Endothelial cell of umbilical vein (primary cell): ENCODE measurements at regions not wholly inside any gene's neighbourhood (a gene's known extent, or its start where the extent isn't known, plus 50 kb on each side); places are given as distances from the start of the nearest gene placed in this dataset.

Experiments
- BruUV-seq: library from RNA; stranded (reverse); fragments of 400-500 nt; replicated peaks from 2 replicates; lab custom pipeline; 2021; lab: Mats Ljungman, UMichigan
- CTCF ChIA-PET: fragments of 300-600, 350-600 bp; sonication (Branson Sonifier 250); formaldehyde crosslinking; loops from one replicate; lab custom pipeline; 2021; ENCODE audit warnings: antibody characterized with exemption, inconsistent platforms; lab: Charles Lee
- POLR2A ChIA-PET: fragments of 300-600, 350-600 bp; sonication (Branson Sonifier 250); formaldehyde crosslinking; loops from one replicate; lab custom pipeline; 2021; ENCODE audit warnings: antibody characterized with exemption, inconsistent platforms; lab: Charles Lee
- DNase-seq: peaks from one replicate; pipeline ENCODE4 v3.0.0-alpha.2; 2011; ENCODE audit warnings: low read depth, low spot score
- FAIRE-seq: peaks from 2 replicates; lab custom pipeline; 2011; peaks lifted over from hg19 to GRCh38; lab: Jason Lieb, UNC
- H2AFZ ChIP-seq: 2 replicates; pipeline ENCODE4 v1.6.0; 2012; ENCODE audit warnings: low read depth, low read length, control low read depth, inconsistent platforms
- H3K27ac ChIP-seq: 2 replicates; pipeline ENCODE4 v1.5.1; 2011; ENCODE audit warnings: low read depth, mild to moderate bottlenecking, control low read depth, low read length, moderate library complexity; ENCODE audit not compliant: insufficient read depth
- H3K27me3 ChIP-seq, 2 experiments: 2 replicates each; pipeline versions ENCODE4 v1.6.0 to v1.6.1; 2011; ENCODE audit warnings: low read length in 2 of 2, mixed read lengths in 1 of 2; ENCODE audit not compliant: control insufficient read depth in 2 of 2, insufficient read depth in 2 of 2
- H3K36me3 ChIP-seq, 2 experiments: 2 replicates in 1 of 2; 3 replicates in 1 of 2; pipeline ENCODE4 v1.5.1; 2011; ENCODE audit warnings: low read length in 2 of 2, mild to moderate bottlenecking in 1 of 2, moderate library complexity in 1 of 2; ENCODE audit not compliant: control insufficient read depth in 2 of 2, insufficient read depth in 2 of 2; ENCODE audit errors: extremely low read depth in 1 of 2
- H3K4me1 ChIP-seq: 3 replicates; pipeline ENCODE4 v1.5.1; 2011; ENCODE audit warnings: mild to moderate bottlenecking, low read length; ENCODE audit not compliant: control insufficient read depth, insufficient read depth; ENCODE audit errors: extremely low read depth
- H3K4me2 ChIP-seq: 2 replicates; pipeline ENCODE4 v1.6.1; 2011; ENCODE audit warnings: low read length, control low read depth, mixed read lengths; ENCODE audit not compliant: insufficient read depth
- H3K4me3 ChIP-seq, 3 experiments: fragments of 200-600 bp in 1 of 3; sonication (generic), shearing (Covaris generic) in 1 of 3; replicated peaks in 1 of 3; 2 replicates each; pipeline ENCODE4 v1.5.1; 2011 to 2016; ENCODE audit warnings: control low read depth in 3 of 3, low read length in 3 of 3, mild to moderate bottlenecking in 2 of 3, inconsistent platforms in 1 of 3, low read depth in 1 of 3, moderate library complexity in 1 of 3; ENCODE audit not compliant: insufficient read depth in 1 of 3
- H3K79me2 ChIP-seq: 2 replicates; pipeline ENCODE4 v1.6.0; 2012; ENCODE audit warnings: low read length, inconsistent platforms; ENCODE audit not compliant: control insufficient read depth, insufficient read depth
- H3K9ac ChIP-seq: replicated peaks from 2 replicates; pipeline ENCODE3; 2011; ENCODE audit warnings: low read length, control low read depth; ENCODE audit not compliant: insufficient read depth; ENCODE audit errors: extremely low read depth
- H3K9me1 ChIP-seq: replicated peaks from 3 replicates; pipeline ENCODE4 v1.6.0; 2011; ENCODE audit warnings: mild to moderate bottlenecking, low read length; ENCODE audit not compliant: control insufficient read depth, insufficient read depth; ENCODE audit errors: extremely low read depth
- H3K9me3 ChIP-seq: replicated peaks from 2 replicates; pipeline ENCODE4 v1.5.1; 2012; ENCODE audit warnings: low read length, inconsistent platforms; ENCODE audit not compliant: control insufficient read depth, insufficient read depth
- H4K20me1 ChIP-seq: replicated peaks from 2 replicates; pipeline ENCODE3; 2011; ENCODE audit warnings: mild to moderate bottlenecking, low read length; ENCODE audit not compliant: control insufficient read depth, insufficient read depth; ENCODE audit errors: extremely low read depth
- CTCF ChIP-seq, 2 donors: IDR thresholded peaks; 1 replicate in 1 of 2; 2 replicates in 1 of 2; pipeline ENCODE4 v1.5.1; 2011; ENCODE audit warnings: low read length in 2 of 2, mild to moderate bottlenecking in 2 of 2, moderate library complexity in 2 of 2, control low read depth in 1 of 2, inconsistent platforms in 1 of 2, low read depth in 1 of 2; ENCODE audit not compliant: insufficient read depth in 1 of 2; ENCODE audit errors: extremely low read depth in 1 of 2
- EZH2 ChIP-seq: IDR thresholded peaks from 2 replicates; pipeline ENCODE4 v1.6.1; 2012; ENCODE audit warnings: borderline replicate concordance, low read depth, mild to moderate bottlenecking, moderate library complexity, low read length, inconsistent platforms; ENCODE audit not compliant: severe bottlenecking
- FOS ChIP-seq: IDR thresholded peaks from 2 replicates; pipeline ENCODE4 v1.6.1; 2011; ENCODE audit warnings: mild to moderate bottlenecking, low read length, moderate library complexity, borderline replicate concordance; ENCODE audit not compliant: insufficient read depth
- GATA2 ChIP-seq: IDR thresholded peaks from 2 replicates; pipeline ENCODE4 v1.7.0; 2011; ENCODE audit warnings: low read depth, mild to moderate bottlenecking, moderate library complexity, mixed read lengths, low read length; ENCODE audit not compliant: insufficient read length, insufficient read depth
- JUN ChIP-seq: IDR thresholded peaks from 2 replicates; pipeline ENCODE4 v1.6.1; 2011; ENCODE audit warnings: borderline replicate concordance, low read depth; ENCODE audit not compliant: insufficient read length, insufficient read depth
- MYC ChIP-seq: IDR thresholded peaks from one replicate; pipeline ENCODE4 v1.6.1; 2011; ENCODE audit warnings: mild to moderate bottlenecking, low read depth, low read length
- POLR2AphosphoS5 ChIP-seq: IDR thresholded peaks from 2 replicates; pipeline ENCODE4 v1.6.1; 2012; ENCODE audit warnings: low read depth, mild to moderate bottlenecking, control low read depth, low read length, moderate library complexity; ENCODE audit not compliant: insufficient read depth
- dilution Hi-C: fragments of 300-500 bp; cut with MboI; formaldehyde crosslinking; loops from one replicate; pipeline ENCODE4 v1.15.0; 2019; ENCODE audit warnings: low sequenced_read_pairs; ENCODE audit not compliant: extremely low pct_ligation_motif_present
- intact Hi-C: fragments of 100-400 bp; cut with micrococcal nuclease; formaldehyde crosslinking; loops from one replicate; pipeline ENCODE4 v1.10.0; 2022
- TF ChIP-seq, protein P1 (sequence below): IDR thresholded peaks from 2 replicates; pipeline ENCODE4 v1.6.1; 2011; ENCODE audit not compliant: insufficient read depth, insufficient read length

GRCh38 chr13:103815619-103816018 lies 749.4 kb upstream of the SLC10A2 start:
- Histone ChIP-seq H3K9ac (no peak overlapping the region), H2AFZ (no peak overlapping the region), H3K79me2 (no peaks in the 10 kb centered on the region), H3K4me2 (no peak overlapping the region), H3K9me3 (no peaks in the 10 kb centered on the region), H3K9me1 (no peaks in the 10 kb centered on the region), H3K36me3 (no peaks in the 10 kb centered on the region), H3K27ac (no peak overlapping the region), H4K20me1 (no peaks in the 10 kb centered on the region), H3K27me3 (no peaks in the 10 kb centered on the region), H3K4me1 (no peaks in the 10 kb centered on the region), H3K4me3 (no peak overlapping the region)
- dilution Hi-C loops: no loop called here
- intact Hi-C loops: no loop called here
- ChIA-PET POLR2A (no interaction called here), CTCF (no interaction called here)
- BruUV-seq: no TSS peak
- DNase-seq (no peak), FAIRE-seq (no peak)
- TF ChIP-seq POLR2AphosphoS5 (no peak), CTCF (IDR thresholded peaks at IDR 0.05; ENCODE audit: extremely low read depth in 1 of 2, insufficient read depth in 1 of 2, low read depth in 1 of 2, low read length in 2 of 2) (no peak)
- TF ChIP-seq, protein P1, sequence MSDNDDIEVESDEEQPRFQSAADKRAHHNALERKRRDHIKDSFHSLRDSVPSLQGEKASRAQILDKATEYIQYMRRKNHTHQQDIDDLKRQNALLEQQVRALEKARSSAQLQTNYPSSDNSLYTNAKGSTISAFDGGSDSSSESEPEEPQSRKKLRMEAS: no peak

- H3K27me3 ChIP-seq: no peaks in the 10 kb centered on the region
- DNase-seq (peak; percentile 44), FAIRE-seq (peak; percentile 43)
- no peaks in the 10 kb centered on the region for H4K20me1 ChIP-seq
- no peak overlapping the region for H3K4me2 ChIP-seq
- no peaks in the 10 kb centered on the region for H3K9me1 ChIP-seq
- no peak overlapping the region for H3K27ac ChIP-seq
- dilution Hi-C loops (no loop called here), intact Hi-C loops (no loop called here)
- H2AFZ ChIP-seq: no peak overlapping the region
- BruUV-seq: no TSS peak
- no peak for TF ChIP-seq EZH2
- TF ChIP-seq POLR2AphosphoS5: no peak
- no peak for TF ChIP-seq JUN
- TF ChIP-seq MYC: no peak
- no peak for TF ChIP-seq GATA2
- TF ChIP-seq, protein P1: no peak
- no peak for TF ChIP-seq FOS
- no peak for TF ChIP-seq CTCF (IDR thresholded peaks at IDR 0.05; ENCODE audit: extremely low read depth in 1 of 2, insufficient read depth in 1 of 2, low read depth in 1 of 2, low read length in 2 of 2)
- H3K4me1 ChIP-seq: no peaks in the 10 kb centered on the region
- no peaks in the 10 kb centered on the region for H3K79me2 ChIP-seq
- no peaks in the 10 kb centered on the region for H3K9me3 ChIP-seq
- no peak overlapping the region for H3K4me3 ChIP-seq
- no peaks in the 10 kb centered on the region for H3K36me3 ChIP-seq
- ChIA-PET CTCF (no interaction called here), POLR2A (no interaction called here)
- no peak overlapping the region for H3K9ac ChIP-seq
These were observed 746.8 kb upstream of the SLC10A2 start for GRCh38 chr13:103812971-103813370.
